ENCODE measurements at regions not wholly inside any gene's neighbourhood (a gene's known extent, or its start where the extent isn't known, plus 50 kb on each side); places are given as distances from the start of the nearest gene placed in this dataset.

DNA sequence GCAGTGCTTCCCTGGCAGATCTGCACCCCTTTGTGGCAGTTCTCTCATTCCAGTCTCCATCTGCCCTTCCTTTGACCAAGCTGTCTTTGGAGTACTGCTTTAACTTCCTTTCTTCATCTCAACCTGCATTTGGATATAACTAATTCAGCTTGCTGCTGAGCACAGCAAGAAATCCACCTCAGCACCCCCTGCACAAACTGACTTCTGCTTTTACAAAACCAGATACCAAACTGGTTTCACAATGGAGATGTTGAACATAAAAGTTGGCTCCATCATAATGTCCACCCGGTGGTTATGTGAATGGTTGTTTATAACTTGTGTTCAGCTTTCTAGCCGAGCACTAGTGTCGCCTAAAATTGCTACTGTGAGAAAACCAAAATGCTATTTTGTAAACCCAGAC lies 341.1 kb upstream of the SEMA6D start:
- Histone ChIP-seq H3K4me3 (ENCODE audit: low read depth in 1 of 5, low read length in 5 of 5) (no peak overlapping the region), H3K4me1 (ENCODE audit: control insufficient read depth in 5 of 5, insufficient read depth in 5 of 5, low read length in 5 of 5) (no peaks in the 10 kb centered on the region), H3K27me3 (ENCODE audit: control insufficient read depth in 5 of 5, insufficient read depth in 4 of 5, low read length in 5 of 5) (no peaks in the 10 kb centered on the region), H3K9me3 (ENCODE audit: control insufficient read depth in 5 of 5, low read length in 5 of 5) (no peaks in the 10 kb centered on the region), H3K9ac (ENCODE audit: low read length in 5 of 5) (no peak overlapping the region), H3K36me3 (ENCODE audit: control insufficient read depth in 5 of 5, insufficient read depth in 5 of 5, low read length in 5 of 5) (no peaks in the 10 kb centered on the region), H3K27ac (ENCODE audit: low read depth, low read length) (no peak overlapping the region)

DNA sequence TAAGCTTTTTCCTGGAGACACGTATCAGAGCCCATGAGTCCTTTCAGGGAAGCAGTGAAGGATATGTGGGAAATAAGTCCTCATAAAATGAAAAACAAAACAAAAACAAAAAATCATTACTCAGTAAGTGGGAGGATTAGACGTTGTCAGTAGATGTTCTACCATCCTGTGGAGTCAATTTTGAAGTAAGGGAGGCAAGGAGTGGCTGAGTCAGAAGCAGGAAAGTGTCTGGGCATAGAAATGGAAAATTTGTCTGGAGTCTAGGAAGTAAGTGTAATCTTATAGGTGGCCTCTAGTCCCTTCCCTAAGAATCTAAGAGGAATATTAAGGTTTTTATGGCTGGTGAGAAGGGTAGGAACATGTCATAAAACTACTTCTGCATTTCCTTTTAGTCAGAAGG lies 339.8 kb upstream of the SEMA6D start:
- no peaks in the 10 kb centered on the region for H3K9me3 ChIP-seq (ENCODE audit: control insufficient read depth in 5 of 5, low read length in 5 of 5)
- H3K27me3 ChIP-seq (ENCODE audit: control insufficient read depth in 5 of 5, insufficient read depth in 4 of 5, low read length in 5 of 5) = no peaks in the 10 kb centered on the region
- H3K27ac ChIP-seq (ENCODE audit: low read depth, low read length) = no peak overlapping the region
- H3K36me3 ChIP-seq (ENCODE audit: control insufficient read depth in 5 of 5, insufficient read depth in 5 of 5, low read length in 5 of 5) = no peaks in the 10 kb centered on the region
- H3K4me1 ChIP-seq (ENCODE audit: control insufficient read depth in 5 of 5, insufficient read depth in 5 of 5, low read length in 5 of 5) = no peaks in the 10 kb centered on the region
- H3K9ac ChIP-seq (ENCODE audit: low read length in 5 of 5) = no peak overlapping the region
- H3K4me3 ChIP-seq (ENCODE audit: low read depth in 1 of 5, low read length in 5 of 5) = no peak overlapping the region

DNA sequence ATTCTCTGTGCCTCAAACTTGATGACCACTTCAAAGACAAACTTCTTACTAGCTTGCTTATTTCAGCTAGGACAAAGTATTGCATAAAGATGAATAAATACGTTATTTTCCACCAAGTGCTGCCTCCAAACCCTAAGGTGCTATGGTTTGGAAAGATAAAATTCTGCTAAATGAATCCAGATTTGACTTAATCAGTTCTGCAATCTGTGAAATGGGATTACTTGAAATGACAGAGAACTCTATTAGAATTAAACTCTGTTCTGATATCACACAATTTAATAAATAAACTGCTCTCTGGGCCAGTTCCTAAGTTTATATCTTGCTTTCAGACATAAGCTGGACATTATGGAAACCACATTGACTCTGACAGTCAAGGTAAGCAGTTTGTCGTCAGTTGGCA lies 338.8 kb upstream of the SEMA6D start:
- no peaks in the 10 kb centered on the region for H3K27me3 ChIP-seq (ENCODE audit: control insufficient read depth in 5 of 5, insufficient read depth in 4 of 5, low read length in 5 of 5)
- no peak overlapping the region for H3K4me3 ChIP-seq (ENCODE audit: low read depth in 1 of 5, low read length in 5 of 5)
- no peaks in the 10 kb centered on the region for H3K4me1 ChIP-seq (ENCODE audit: control insufficient read depth in 5 of 5, insufficient read depth in 5 of 5, low read length in 5 of 5)
- H3K27ac ChIP-seq (ENCODE audit: low read depth, low read length) = no peak overlapping the region
- no peaks in the 10 kb centered on the region for H3K36me3 ChIP-seq (ENCODE audit: control insufficient read depth in 5 of 5, insufficient read depth in 5 of 5, low read length in 5 of 5)
- H3K9me3 ChIP-seq (ENCODE audit: control insufficient read depth in 5 of 5, low read length in 5 of 5) = no peaks in the 10 kb centered on the region
- no peak overlapping the region for H3K9ac ChIP-seq (ENCODE audit: low read length in 5 of 5)

DNA sequence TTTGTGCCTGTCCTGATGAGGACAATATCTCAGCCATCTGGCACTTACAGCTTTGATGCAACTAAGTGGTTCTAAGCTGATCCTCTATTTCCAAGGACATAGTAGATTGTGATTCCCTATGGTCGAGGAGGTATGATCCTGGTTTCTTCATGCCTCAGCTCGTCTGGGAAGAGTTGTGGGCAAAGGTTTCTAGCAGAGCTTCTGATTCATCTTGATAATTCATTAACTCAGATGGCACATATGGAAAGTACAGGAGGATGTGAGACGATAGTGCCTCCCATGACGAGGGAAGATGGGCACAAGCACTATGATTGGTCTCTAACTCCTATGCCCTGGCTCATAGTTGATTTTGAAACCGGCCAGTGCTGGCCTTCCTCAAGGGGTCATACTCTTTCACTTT lies 334.2 kb upstream of the SEMA6D start:
- H3K4me3 ChIP-seq (ENCODE audit: low read depth in 1 of 5, low read length in 5 of 5) = no peak overlapping the region
- H3K36me3 ChIP-seq (ENCODE audit: control insufficient read depth in 5 of 5, insufficient read depth in 5 of 5, low read length in 5 of 5) = no peaks in the 10 kb centered on the region
- no peak overlapping the region for H3K27ac ChIP-seq (ENCODE audit: low read depth, low read length)
- no peaks in the 10 kb centered on the region for H3K27me3 ChIP-seq (ENCODE audit: control insufficient read depth in 5 of 5, insufficient read depth in 4 of 5, low read length in 5 of 5)
- H3K4me1 ChIP-seq (ENCODE audit: control insufficient read depth in 5 of 5, insufficient read depth in 5 of 5, low read length in 5 of 5) = peaks cover 0 to 4% (median 0%) of the 10 kb centered on the region in 5 donors
- H3K9ac ChIP-seq (ENCODE audit: low read length in 5 of 5) = no peak overlapping the region
- H3K9me3 ChIP-seq (ENCODE audit: control insufficient read depth in 5 of 5, low read length in 5 of 5) = no peaks in the 10 kb centered on the region

DNA sequence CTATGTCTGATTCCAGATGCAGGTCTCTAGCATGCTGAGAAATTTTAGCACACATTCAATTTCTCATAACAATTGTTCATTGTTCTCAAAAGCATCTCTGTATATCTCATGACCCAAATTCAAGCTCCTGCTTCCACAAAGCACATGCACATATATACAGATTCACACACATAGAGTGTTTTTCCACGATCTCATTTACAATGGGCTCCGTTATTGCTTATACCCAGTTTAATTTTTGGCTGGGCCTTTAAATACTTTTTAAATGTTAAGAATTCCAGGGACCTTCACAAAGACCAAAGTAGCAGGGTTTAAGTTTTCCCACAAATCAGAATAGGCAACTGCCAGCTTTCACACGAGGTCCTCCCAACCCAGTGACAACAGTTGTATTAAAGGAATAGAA lies 333.5 kb upstream of the SEMA6D start:
- H3K27ac ChIP-seq (ENCODE audit: low read depth, low read length) = no peak overlapping the region
- H3K4me1 ChIP-seq (ENCODE audit: control insufficient read depth in 5 of 5, insufficient read depth in 5 of 5, low read length in 5 of 5) = peaks cover 0 to 4% (median 0%) of the 10 kb centered on the region in 5 donors
- no peak overlapping the region for H3K9ac ChIP-seq (ENCODE audit: low read length in 5 of 5)
- H3K27me3 ChIP-seq (ENCODE audit: control insufficient read depth in 5 of 5, insufficient read depth in 4 of 5, low read length in 5 of 5) = peaks cover 0 to 2% (median 0%) of the 10 kb centered on the region in 5 donors
- no peak overlapping the region for H3K4me3 ChIP-seq (ENCODE audit: low read depth in 1 of 5, low read length in 5 of 5)
- no peaks in the 10 kb centered on the region for H3K36me3 ChIP-seq (ENCODE audit: control insufficient read depth in 5 of 5, insufficient read depth in 5 of 5, low read length in 5 of 5)
- no peaks in the 10 kb centered on the region for H3K9me3 ChIP-seq (ENCODE audit: control insufficient read depth in 5 of 5, low read length in 5 of 5)

- no peaks in the 10 kb centered on the region for H3K9me3 ChIP-seq (ENCODE audit: control insufficient read depth in 5 of 5, low read length in 5 of 5)
- H3K4me1 ChIP-seq (ENCODE audit: control insufficient read depth in 5 of 5, insufficient read depth in 5 of 5, low read length in 5 of 5) = peaks cover 0 to 4% (median 0%) of the 10 kb centered on the region in 5 donors
- no peak overlapping the region for H3K4me3 ChIP-seq (ENCODE audit: low read depth in 1 of 5, low read length in 5 of 5)
- H3K27me3 ChIP-seq (ENCODE audit: control insufficient read depth in 5 of 5, insufficient read depth in 4 of 5, low read length in 5 of 5) = peaks cover 0 to 2% (median 0%) of the 10 kb centered on the region in 5 donors
- no peaks in the 10 kb centered on the region for H3K36me3 ChIP-seq (ENCODE audit: control insufficient read depth in 5 of 5, insufficient read depth in 5 of 5, low read length in 5 of 5)
- no peak overlapping the region for H3K9ac ChIP-seq (ENCODE audit: low read length in 5 of 5)
- no peak overlapping the region for H3K27ac ChIP-seq (ENCODE audit: low read depth, low read length)
These were observed 333.0 kb upstream of the SEMA6D start for GRCh38 chr15:47384341-47384740.

DNA sequence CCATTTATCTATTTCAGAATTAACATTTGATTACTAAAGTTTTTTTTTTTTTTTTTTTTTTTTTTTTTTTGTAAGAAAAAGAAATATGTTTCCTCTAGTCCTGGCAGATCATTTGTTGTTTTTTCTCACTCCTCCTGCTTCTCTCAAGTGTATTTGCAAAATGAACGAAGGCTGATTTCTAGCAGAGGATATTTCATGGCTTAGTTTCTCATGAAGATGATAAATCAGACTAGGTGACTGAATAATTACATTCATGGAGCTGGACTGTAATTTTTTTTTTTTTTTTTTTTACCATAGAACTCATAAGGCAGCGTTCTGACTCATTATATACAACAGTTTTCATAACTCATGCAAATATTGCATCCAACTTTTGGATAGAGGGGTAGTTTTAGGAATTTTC lies 332.5 kb upstream of the SEMA6D start:
- no peaks in the 10 kb centered on the region for H3K36me3 ChIP-seq (ENCODE audit: control insufficient read depth in 5 of 5, insufficient read depth in 5 of 5, low read length in 5 of 5)
- no peak overlapping the region for H3K4me3 ChIP-seq (ENCODE audit: low read depth in 1 of 5, low read length in 5 of 5)
- H3K9ac ChIP-seq (ENCODE audit: low read length in 5 of 5) = no peak overlapping the region
- no peak overlapping the region for H3K27ac ChIP-seq (ENCODE audit: low read depth, low read length)
- no peaks in the 10 kb centered on the region for H3K9me3 ChIP-seq (ENCODE audit: control insufficient read depth in 5 of 5, low read length in 5 of 5)
- H3K27me3 ChIP-seq (ENCODE audit: control insufficient read depth in 5 of 5, insufficient read depth in 4 of 5, low read length in 5 of 5) = peaks cover 0 to 2% (median 0%) of the 10 kb centered on the region in 5 donors
- H3K4me1 ChIP-seq (ENCODE audit: control insufficient read depth in 5 of 5, insufficient read depth in 5 of 5, low read length in 5 of 5) = peaks cover 0 to 4% (median 0%) of the 10 kb centered on the region in 5 donors

GRCh38 chr15:47386459-47386858 lies 330.8 kb upstream of the SEMA6D start:
- Histone ChIP-seq H3K27ac (ENCODE audit: low read depth, low read length) (no peak overlapping the region), H3K4me3 (ENCODE audit: low read depth in 1 of 5, low read length in 5 of 5) (no peak overlapping the region), H3K36me3 (ENCODE audit: control insufficient read depth in 5 of 5, insufficient read depth in 5 of 5, low read length in 5 of 5) (no peaks in the 10 kb centered on the region), H3K27me3 (ENCODE audit: control insufficient read depth in 5 of 5, insufficient read depth in 4 of 5, low read length in 5 of 5) (peaks cover 0 to 2% (median 0%) of the 10 kb centered on the region in 5 donors), H3K9ac (ENCODE audit: low read length in 5 of 5) (no peak overlapping the region), H3K4me1 (ENCODE audit: control insufficient read depth in 5 of 5, insufficient read depth in 5 of 5, low read length in 5 of 5) (peaks cover 0 to 4% (median 0%) of the 10 kb centered on the region in 5 donors), H3K9me3 (ENCODE audit: control insufficient read depth in 5 of 5, low read length in 5 of 5) (no peaks in the 10 kb centered on the region)

DNA sequence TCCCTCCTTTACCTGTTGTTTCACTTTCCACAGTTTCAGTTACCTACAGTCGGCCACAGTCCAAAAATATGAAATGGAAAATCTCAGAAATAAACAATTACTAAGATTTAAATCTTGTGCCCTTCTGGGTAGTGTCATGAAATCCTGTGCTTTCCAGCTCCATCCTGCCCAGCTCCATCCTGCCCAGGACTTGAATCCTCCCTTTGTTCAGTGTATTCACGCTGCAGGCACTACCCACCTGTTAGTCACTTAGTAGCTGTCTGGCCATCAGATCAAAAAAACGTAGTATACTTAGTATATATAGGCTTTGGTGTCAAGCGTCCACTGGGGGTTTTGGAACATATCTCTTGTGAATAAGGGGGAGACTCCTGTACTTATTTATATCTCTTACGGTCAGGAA lies 329.0 kb upstream of the SEMA6D start:
- Histone ChIP-seq H3K9ac (ENCODE audit: low read length in 5 of 5) (no peak overlapping the region), H3K9me3 (ENCODE audit: control insufficient read depth in 5 of 5, low read length in 5 of 5) (no peaks in the 10 kb centered on the region), H3K4me3 (ENCODE audit: low read depth in 1 of 5, low read length in 5 of 5) (no peak overlapping the region), H3K27ac (ENCODE audit: low read depth, low read length) (no peak overlapping the region), H3K36me3 (ENCODE audit: control insufficient read depth in 5 of 5, insufficient read depth in 5 of 5, low read length in 5 of 5) (no peaks in the 10 kb centered on the region), H3K4me1 (ENCODE audit: control insufficient read depth in 5 of 5, insufficient read depth in 5 of 5, low read length in 5 of 5) (peaks cover 0 to 4% (median 2%) of the 10 kb centered on the region in 5 donors), H3K27me3 (ENCODE audit: control insufficient read depth in 5 of 5, insufficient read depth in 4 of 5, low read length in 5 of 5) (peaks cover 0 to 2% (median 0%) of the 10 kb centered on the region in 5 donors)

DNA sequence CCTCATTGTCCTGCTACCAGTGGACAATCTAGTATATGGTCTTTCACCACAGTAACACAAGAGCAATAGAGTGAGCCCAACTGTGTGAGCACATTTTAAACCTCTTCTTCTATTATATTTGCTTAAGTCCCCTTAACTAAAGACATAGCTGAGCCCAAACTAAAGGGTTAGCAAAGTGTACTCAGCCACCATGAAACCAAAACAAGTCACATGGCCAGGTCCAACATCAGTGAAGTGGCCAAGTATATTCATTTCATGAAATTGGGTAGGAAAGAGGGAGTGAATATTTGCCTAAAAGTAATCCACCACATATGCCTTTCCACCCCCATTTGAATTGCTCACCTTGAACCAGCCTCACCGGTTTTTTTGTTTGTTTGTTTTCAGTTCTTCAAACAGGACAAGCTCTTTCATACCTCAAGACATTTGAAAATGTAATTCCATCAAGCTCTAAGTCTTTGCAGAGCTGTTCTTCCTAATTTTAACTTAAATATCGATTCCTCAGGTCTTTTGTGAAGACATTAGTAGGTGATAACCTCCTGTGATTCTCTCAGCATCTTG lies 327.0 kb upstream of the SEMA6D start:
- Histone ChIP-seq H3K27ac (ENCODE audit: low read depth, low read length) (no peak overlapping the region), H3K9ac (ENCODE audit: low read length in 5 of 5) (no peak overlapping the region), H3K36me3 (ENCODE audit: control insufficient read depth in 5 of 5, insufficient read depth in 5 of 5, low read length in 5 of 5) (no peaks in the 10 kb centered on the region), H3K27me3 (ENCODE audit: control insufficient read depth in 5 of 5, insufficient read depth in 4 of 5, low read length in 5 of 5) (peaks cover 0 to 2% (median 0%) of the 10 kb centered on the region in 5 donors), H3K4me3 (ENCODE audit: low read depth in 1 of 5, low read length in 5 of 5) (no peak overlapping the region), H3K9me3 (ENCODE audit: control insufficient read depth in 5 of 5, low read length in 5 of 5) (no peaks in the 10 kb centered on the region), H3K4me1 (ENCODE audit: control insufficient read depth in 5 of 5, insufficient read depth in 5 of 5, low read length in 5 of 5) (peaks cover 0 to 4% (median 0%) of the 10 kb centered on the region in 5 donors)

All from subcutaneous abdominal adipose tissue (tissue), 5 donors.